Right atrium auricular region (tissue), 2 donors: ENCODE measurements at regions not wholly inside any gene's neighbourhood (a gene's known extent, or its start where the extent isn't known, plus 50 kb on each side); places are given as distances from the start of the nearest gene placed in this dataset.

Experiments used
- DNase-seq: peaks from one replicate; pipeline ENCODE4 v3.0.0-alpha.2; 2019; ENCODE audit warnings: low spot score
- H3K27ac ChIP-seq, 2 donors: fragments of 200-600 bp; sonication (generic); 1 replicate in 1 of 2; 2 replicates in 1 of 2; pipeline ENCODE4 v1.5.1; 2016 to 2019
- H3K27me3 ChIP-seq, 2 donors: fragments of 200-600 bp; sonication (generic); one replicate each; pipeline versions ENCODE4 v1.5.1 to v1.6.0; 2017 to 2019
- H3K36me3 ChIP-seq: fragments of 200-600 bp; sonication (generic); one replicate; pipeline ENCODE4 v1.5.1; 2016
- H3K4me1 ChIP-seq, 2 donors: fragments of 200-600 bp; sonication (generic); one replicate each; pipeline versions ENCODE4 v1.5.1 to v1.6.0; 2017 to 2019
- H3K4me3 ChIP-seq, 2 donors: fragments of 200-600 bp; sonication (generic); 1 replicate in 1 of 2; 2 replicates in 1 of 2; pipeline ENCODE4 v1.5.1; 2017 to 2019; ENCODE audit warnings: mild to moderate bottlenecking in 1 of 2, moderate library complexity in 1 of 2
- H3K9me3 ChIP-seq, 2 donors: fragments of 200-600 bp; sonication (generic); one replicate each; pipeline ENCODE4 v1.5.1; 2019
- TF ChIP-seq, protein P1 (sequence below), 2 donors: fragments of 200-600 bp; sonication (generic); IDR thresholded peaks; one replicate each; pipeline ENCODE4 v1.5.1; 2019; ENCODE audit warnings: antibody characterized with exemption in 2 of 2

DNA sequence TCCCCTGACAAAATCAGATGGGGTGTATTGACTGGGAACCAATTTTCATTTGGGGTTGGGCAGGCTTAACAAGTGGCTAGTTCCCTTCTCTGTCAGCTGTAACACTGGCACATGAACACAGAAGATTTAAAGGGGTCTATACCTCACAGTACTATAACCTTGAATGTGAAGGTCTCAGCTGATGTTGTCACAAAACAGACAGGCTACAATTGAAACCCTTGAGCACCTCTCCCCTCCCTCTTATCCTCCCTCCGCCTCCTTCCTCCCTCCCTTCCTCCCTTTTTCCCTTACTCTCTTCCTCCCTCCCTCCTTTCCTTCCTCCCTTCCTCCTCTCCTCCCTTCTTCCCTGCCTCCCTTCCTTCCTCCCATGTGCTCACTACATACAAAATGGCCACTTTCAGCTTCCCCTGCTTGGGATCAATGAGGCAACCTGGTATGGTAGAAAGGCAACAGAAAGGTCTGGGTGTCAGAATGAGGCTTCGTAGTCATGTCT lies 262.4 kb downstream of the TTC6 start:
- Histone ChIP-seq H3K36me3 (no peaks in the 10 kb centered on the region), H3K27me3 (no peaks in the 10 kb centered on the region), H3K4me1 (no peaks in the 10 kb centered on the region), H3K27ac (no peak overlapping the region), H3K9me3 (no peaks in the 10 kb centered on the region), H3K4me3 (no peak overlapping the region)
- TF ChIP-seq, protein P1, sequence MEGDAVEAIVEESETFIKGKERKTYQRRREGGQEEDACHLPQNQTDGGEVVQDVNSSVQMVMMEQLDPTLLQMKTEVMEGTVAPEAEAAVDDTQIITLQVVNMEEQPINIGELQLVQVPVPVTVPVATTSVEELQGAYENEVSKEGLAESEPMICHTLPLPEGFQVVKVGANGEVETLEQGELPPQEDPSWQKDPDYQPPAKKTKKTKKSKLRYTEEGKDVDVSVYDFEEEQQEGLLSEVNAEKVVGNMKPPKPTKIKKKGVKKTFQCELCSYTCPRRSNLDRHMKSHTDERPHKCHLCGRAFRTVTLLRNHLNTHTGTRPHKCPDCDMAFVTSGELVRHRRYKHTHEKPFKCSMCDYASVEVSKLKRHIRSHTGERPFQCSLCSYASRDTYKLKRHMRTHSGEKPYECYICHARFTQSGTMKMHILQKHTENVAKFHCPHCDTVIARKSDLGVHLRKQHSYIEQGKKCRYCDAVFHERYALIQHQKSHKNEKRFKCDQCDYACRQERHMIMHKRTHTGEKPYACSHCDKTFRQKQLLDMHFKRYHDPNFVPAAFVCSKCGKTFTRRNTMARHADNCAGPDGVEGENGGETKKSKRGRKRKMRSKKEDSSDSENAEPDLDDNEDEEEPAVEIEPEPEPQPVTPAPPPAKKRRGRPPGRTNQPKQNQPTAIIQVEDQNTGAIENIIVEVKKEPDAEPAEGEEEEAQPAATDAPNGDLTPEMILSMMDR (IDR thresholded peaks at IDR 0.05) = no peak
- no peak for DNase-seq

DNA sequence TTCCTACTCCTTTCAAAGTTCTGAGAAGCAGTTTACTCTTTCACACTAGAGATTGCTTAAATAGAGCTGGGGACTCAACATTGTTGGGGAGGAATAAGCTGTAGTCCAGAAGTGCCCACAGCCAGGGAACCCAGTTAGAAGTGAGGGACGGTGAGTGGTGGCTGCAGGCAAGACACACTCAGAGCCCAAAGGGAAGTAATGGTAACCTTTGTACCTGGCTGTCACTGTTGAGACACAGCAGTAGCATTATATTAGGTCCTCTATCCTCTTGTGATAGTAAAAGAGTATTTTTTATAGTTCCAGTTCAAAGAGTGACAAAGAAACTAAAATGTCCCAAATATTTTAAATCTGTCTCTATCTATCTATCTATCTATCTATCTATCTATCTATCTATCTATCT lies 263.3 kb downstream of the TTC6 start:
- Histone ChIP-seq H3K36me3 (no peaks in the 10 kb centered on the region), H3K27ac (no peak overlapping the region), H3K9me3 (no peaks in the 10 kb centered on the region), H3K27me3 (no peaks in the 10 kb centered on the region), H3K4me3 (no peak overlapping the region), H3K4me1 (no peaks in the 10 kb centered on the region)
- TF ChIP-seq, protein P1 (IDR thresholded peaks at IDR 0.05) = no peak
- no peak for DNase-seq

GRCh38 chr14:37859177-37859576 lies 263.7 kb downstream of the TTC6 start:
- H3K9me3 ChIP-seq = no peaks in the 10 kb centered on the region
- no peaks in the 10 kb centered on the region for H3K36me3 ChIP-seq

DNA sequence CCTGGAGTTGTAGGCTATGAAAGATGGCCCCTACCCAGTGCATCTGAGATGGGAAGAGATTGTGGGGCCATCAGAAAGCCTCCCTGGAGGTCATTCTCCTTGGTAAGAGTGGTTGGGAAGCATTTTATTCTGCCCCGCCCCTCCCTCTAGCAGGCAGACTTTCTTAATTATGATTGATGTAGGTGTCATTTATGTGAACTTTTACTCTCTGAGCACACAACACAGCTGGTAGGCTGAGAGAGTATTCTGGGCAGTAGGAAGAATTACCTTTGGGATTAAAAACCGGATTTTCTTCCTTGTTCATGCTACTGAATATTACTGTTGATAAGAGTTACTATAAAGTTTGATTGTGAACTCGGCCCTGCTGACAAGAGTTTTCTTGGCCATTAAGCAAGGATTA lies 266.8 kb downstream of the TTC6 start:
- Histone ChIP-seq H3K36me3 (no peaks in the 10 kb centered on the region), H3K27me3 (no peaks in the 10 kb centered on the region), H3K27ac (no peak overlapping the region), H3K4me3 (no peak overlapping the region), H3K4me1 (no peaks in the 10 kb centered on the region), H3K9me3 (no peaks in the 10 kb centered on the region)
- no peak for DNase-seq
- TF ChIP-seq, protein P1 (IDR thresholded peaks at IDR 0.05) = no peak

More at GRCh38 chr14:37859177-37859576, 263.7 kb downstream of the TTC6 start:
- Histone ChIP-seq H3K4me3 (no peak overlapping the region), H3K27me3 (no peaks in the 10 kb centered on the region), H3K4me1 (no peaks in the 10 kb centered on the region), H3K27ac (no peak overlapping the region)
- TF ChIP-seq, protein P1 (IDR thresholded peaks at IDR 0.05) = no peak
- no peak for DNase-seq

- no peak for DNase-seq
- Histone ChIP-seq H3K27me3 (no peaks in the 10 kb centered on the region), H3K9me3 (no peaks in the 10 kb centered on the region), H3K4me1 (no peaks in the 10 kb centered on the region), H3K27ac (no peak overlapping the region), H3K36me3 (no peaks in the 10 kb centered on the region), H3K4me3 (no peak overlapping the region)
- TF ChIP-seq, protein P1 (IDR thresholded peaks at IDR 0.05) = no peak
Observed at GRCh38 chr14:37864128-37864527, 268.7 kb downstream of the TTC6 start.
